HG02943 (cell line): ENCODE measurements at regions not wholly inside any gene's neighbourhood (a gene's known extent, or its start where the extent isn't known, plus 50 kb on each side); places are given as distances from the start of the nearest gene placed in this dataset.
"Not testable (repeated sequence)": the region's sequence is repeated elsewhere in the genome, so short reads cannot be mapped to it uniquely, and the experiment has no call there.

Experiments
- ATAC-seq: cut with Tn5 transposase; IDR thresholded peaks from one replicate; pipeline ENCODE4 v1.9.1; 2021; ENCODE audit warnings: mild to moderate bottlenecking, low read depth, moderate library complexity; ENCODE audit not compliant: unreplicated experiment

- ATAC-seq, result no peak
Measured at GRCh38 chr12:83805156-83805772, 1107.3 kb downstream of the SLC6A15 start.

- no peak for ATAC-seq
Measured at GRCh38 chr12:83801972-83802371, 1110.6 kb downstream of the SLC6A15 start.

GRCh38 chr12:83800022-83800421, 1112.6 kb downstream of the SLC6A15 start:
- ATAC-seq, result no peak

GRCh38 chr12:83796531-83796930, 1109.8 kb downstream of the TMTC2 start:
- no peak for ATAC-seq

GRCh38 chr12:83793616-83794015, 1106.9 kb downstream of the TMTC2 start:
- no peak for ATAC-seq

- ATAC-seq, result no peak
Measured at GRCh38 chr12:83784298-83784890, 1097.7 kb downstream of the TMTC2 start.

- ATAC-seq, result no peak
Measured at GRCh38 chr12:83779526-83779925, 1092.8 kb downstream of the TMTC2 start.

- no peak for ATAC-seq
Measured at GRCh38 chr12:83769151-83769550, 1082.4 kb downstream of the TMTC2 start.

GRCh38 chr12:83767723-83768122, 1081.0 kb downstream of the TMTC2 start:
- ATAC-seq, result no peak

GRCh38 chr12:83763425-83763824, 1076.7 kb downstream of the TMTC2 start:
- no peak for ATAC-seq

GRCh38 chr12:83759906-83760305, 1073.2 kb downstream of the TMTC2 start:
- ATAC-seq, result no peak

- no peak for ATAC-seq
Measured at GRCh38 chr12:83758888-83759631, 1072.4 kb downstream of the TMTC2 start.

- ATAC-seq, result no peak
Measured at GRCh38 chr12:83753904-83754303, 1067.2 kb downstream of the TMTC2 start.

GRCh38 chr12:83753205-83753604, 1066.5 kb downstream of the TMTC2 start:
- no peak for ATAC-seq

- ATAC-seq, result no peak
Measured at GRCh38 chr12:83739607-83740006, 1052.9 kb downstream of the TMTC2 start.

GRCh38 chr12:83710851-83711250, 1024.1 kb downstream of the TMTC2 start:
- ATAC-seq, result no peak

GRCh38 chr12:83709899-83710298, 1023.2 kb downstream of the TMTC2 start:
- no peak for ATAC-seq

- ATAC-seq, result no peak
Measured at GRCh38 chr12:83700838-83701237, 1014.1 kb downstream of the TMTC2 start.

- ATAC-seq, result not testable (repeated sequence)
Measured at GRCh38 chr12:83696311-83696710, 1009.6 kb downstream of the TMTC2 start.

- no peak for ATAC-seq
Measured at GRCh38 chr12:83691730-83692129, 1005.0 kb downstream of the TMTC2 start.

- ATAC-seq, result no peak
Measured at GRCh38 chr12:83690465-83690864, 1003.8 kb downstream of the TMTC2 start.

GRCh38 chr12:83689333-83689732, 1002.6 kb downstream of the TMTC2 start:
- no peak for ATAC-seq
